ENCODE measurements at regions not wholly inside any gene's neighbourhood (a gene's known extent, or its start where the extent isn't known, plus 50 kb on each side); places are given as distances from the start of the nearest gene placed in this dataset.

- TF ChIP-seq CTCF (IDR thresholded peaks at IDR 0.05) (no peak), POLR2A (IDR thresholded peaks at IDR 0.05) (no peak)
These were observed 238.2 kb upstream of the FLRT2 start for GRCh38 chr14:85291731-85292130.
